Gastroesophageal sphincter (tissue), 4 donors: ENCODE measurements at regions not wholly inside any gene's neighbourhood (a gene's known extent, or its start where the extent isn't known, plus 50 kb on each side); places are given as distances from the start of the nearest gene placed in this dataset.

Experiments
- ATAC-seq: fragments of 150-250 bp; one replicate; pipeline ENCODE4 v1.9.1; 2016; ENCODE audit warnings: mild to moderate bottlenecking, moderate library complexity
- H3K27ac ChIP-seq, 4 donors: fragments of 200-600 bp; sonication (generic) in 3 of 4; 1 replicate in 3 of 4; 2 replicates in 1 of 4; pipeline ENCODE4 v1.5.1; 2016 to 2019
- H3K27me3 ChIP-seq: fragments of 200-600 bp; sonication (generic); one replicate; pipeline ENCODE4 v1.5.1; 2019
- H3K36me3 ChIP-seq, 2 donors: fragments of 200-600 bp; sonication (generic); one replicate each; pipeline ENCODE4 v1.5.1; 2019; ENCODE audit warnings: control low read depth in 1 of 2
- H3K4me1 ChIP-seq, 3 donors: fragments of 200-600 bp; sonication (generic); 1 replicate in 2 of 3; 2 replicates in 1 of 3; pipeline ENCODE4 v1.5.1; 2016 to 2019; ENCODE audit warnings: control low read depth in 2 of 3
- H3K4me3 ChIP-seq, 2 donors: fragments of 200-600 bp; sonication (generic); one replicate each; pipeline ENCODE4 v1.5.1; 2019; ENCODE audit warnings: mild to moderate bottlenecking in 1 of 2, moderate library complexity in 1 of 2
- H3K9me3 ChIP-seq, 3 donors: fragments of 200-600 bp; sonication (generic); one replicate each; pipeline ENCODE4 v1.5.1; 2017 to 2019; ENCODE audit warnings: control low read depth in 2 of 3
- CTCF ChIP-seq, 4 experiments: fragments of 200-600 bp in 2 of 4; fragments of 450-650 bp in 2 of 4; sonication (generic) in 1 of 4; IDR thresholded peaks; one replicate each; pipeline ENCODE4 v1.5.1; 2017 to 2019; ENCODE audit warnings: antibody characterized with exemption in 4 of 4, mild to moderate bottlenecking in 2 of 4, moderate library complexity in 2 of 4
- EP300 ChIP-seq: sonication (generic); formaldehyde crosslinking; IDR thresholded peaks from one replicate; pipeline ENCODE4 v1.6.1; 2017; ENCODE audit warnings: antibody characterized with exemption, mild to moderate bottlenecking
- POLR2A ChIP-seq, 2 donors: fragments of 450-650 bp; IDR thresholded peaks; one replicate each; pipeline ENCODE4 v1.6.1; 2017; ENCODE audit warnings: antibody characterized with exemption in 2 of 2, mild to moderate bottlenecking in 2 of 2, moderate library complexity in 1 of 2
- POLR2AphosphoS5 ChIP-seq: sonication (generic); formaldehyde crosslinking; IDR thresholded peaks from one replicate; pipeline ENCODE4 v1.6.1; 2017; ENCODE audit warnings: antibody characterized with exemption
- WGBS, 2 donors: methylation state at CpG; one replicate each; pipeline ENCODE4 v1.1.5; 2018; ENCODE audit warnings: low coverage in 1 of 2; 5-methylcytosine and 5-hydroxymethylcytosine counted together

GRCh38 chrX:42944381-42944998, 166.5 kb upstream of the PPP1R2C start:
- H3K9me3 ChIP-seq = no peaks in the 10 kb centered on the region
- no peaks in the 10 kb centered on the region for H3K4me1 ChIP-seq
- H3K36me3 ChIP-seq = no peaks in the 10 kb centered on the region
- no peak overlapping the region for H3K27ac ChIP-seq
- WGBS, 2 donors = 75 to 79% methylated on average over 3 of the region's 3 CpGs
- no peak overlapping the region for H3K4me3 ChIP-seq
- H3K27me3 ChIP-seq = no peaks in the 10 kb centered on the region
- no peak for ATAC-seq
- TF ChIP-seq EP300 (no peak), POLR2AphosphoS5 (no peak), CTCF (IDR thresholded peaks at IDR 0.05) (no peak), POLR2A (IDR thresholded peaks at IDR 0.05) (no peak)

GRCh38 chrX:42946544-42947194, 168.7 kb upstream of the PPP1R2C start:
- Histone ChIP-seq H3K36me3 (no peaks in the 10 kb centered on the region), H3K4me1 (no peaks in the 10 kb centered on the region), H3K27ac (no peak overlapping the region), H3K9me3 (no peaks in the 10 kb centered on the region), H3K27me3 (no peaks in the 10 kb centered on the region), H3K4me3 (no peak overlapping the region)
- no peak for TF ChIP-seq CTCF (IDR thresholded peaks at IDR 0.05)
- no peak for TF ChIP-seq POLR2AphosphoS5
- TF ChIP-seq POLR2A (IDR thresholded peaks at IDR 0.05) = no peak
- no peak for TF ChIP-seq EP300
- 68 to 87% methylated on average over 6 of the region's 6 CpGs for WGBS, 2 donors
- ATAC-seq = no peak

GRCh38 chrX:42948723-42949657, 171.0 kb upstream of the PPP1R2C start:
- Histone ChIP-seq H3K36me3 (no peaks in the 10 kb centered on the region), H3K4me3 (no peak overlapping the region), H3K27ac (no peak overlapping the region), H3K9me3 (no peaks in the 10 kb centered on the region), H3K27me3 (no peaks in the 10 kb centered on the region), H3K4me1 (no peaks in the 10 kb centered on the region)
- TF ChIP-seq POLR2AphosphoS5 = no peak
- no peak for TF ChIP-seq CTCF (IDR thresholded peaks at IDR 0.05)
- TF ChIP-seq EP300 = no peak
- TF ChIP-seq POLR2A (IDR thresholded peaks at IDR 0.05) = no peak
- WGBS, 2 donors = 27 to 65% methylated on average over 8 to 9 of the region's 9 CpGs
- no peak for ATAC-seq

GRCh38 chrX:42951747-42952146, 173.8 kb upstream of the PPP1R2C start:
- Histone ChIP-seq H3K36me3 (no peaks in the 10 kb centered on the region), H3K4me3 (no peak overlapping the region), H3K9me3 (no peaks in the 10 kb centered on the region), H3K27ac (no peak overlapping the region), H3K27me3 (no peaks in the 10 kb centered on the region), H3K4me1 (no peaks in the 10 kb centered on the region)
- no peak for ATAC-seq
- no peak for TF ChIP-seq EP300
- TF ChIP-seq POLR2A (IDR thresholded peaks at IDR 0.05) = no peak
- TF ChIP-seq POLR2AphosphoS5 = no peak
- no peak for TF ChIP-seq CTCF (IDR thresholded peaks at IDR 0.05)
